Prostate gland (tissue), 2 donors: ENCODE measurements at regions not wholly inside any gene's neighbourhood (a gene's known extent, or its start where the extent isn't known, plus 50 kb on each side); places are given as distances from the start of the nearest gene placed in this dataset.

Source experiments
- POLR2A ChIP-seq: fragments of 450-650 bp; IDR thresholded peaks from one replicate; pipeline ENCODE4 v1.6.1; 2016; ENCODE audit warnings: antibody characterized with exemption, mild to moderate bottlenecking
- TF ChIP-seq, protein P1 (sequence below), 4 experiments: fragments of 200-600 bp in 2 of 4; fragments of 450-650 bp in 2 of 4; sonication (generic) in 2 of 4; IDR thresholded peaks; 1 replicate in 3 of 4; 2 replicates in 1 of 4; pipeline ENCODE4 v1.5.1; 2016 to 2019; ENCODE audit warnings: antibody characterized with exemption in 4 of 4, mild to moderate bottlenecking in 2 of 4, moderate library complexity in 2 of 4

DNA sequence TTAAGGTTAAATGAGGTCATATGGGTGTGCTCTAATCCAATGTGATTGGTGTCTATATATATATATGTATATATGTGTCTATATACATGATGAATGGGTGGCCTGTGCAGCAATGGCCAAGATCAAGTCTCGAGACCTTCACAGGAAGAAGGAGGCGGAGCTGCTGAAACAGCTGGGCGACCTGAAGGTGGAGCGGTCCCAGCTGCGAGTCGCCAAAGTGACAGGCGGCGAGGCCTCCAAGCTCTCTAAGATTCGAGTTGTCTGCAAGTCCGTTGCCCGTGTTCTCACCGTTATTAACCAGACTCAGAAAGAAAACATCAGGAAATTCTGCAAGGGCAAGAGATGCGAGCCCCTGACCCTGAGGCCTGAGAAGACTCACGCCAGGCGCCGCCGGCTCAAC is 109.8 kb downstream of the EFNB2 start:
- TF ChIP-seq, protein P1, sequence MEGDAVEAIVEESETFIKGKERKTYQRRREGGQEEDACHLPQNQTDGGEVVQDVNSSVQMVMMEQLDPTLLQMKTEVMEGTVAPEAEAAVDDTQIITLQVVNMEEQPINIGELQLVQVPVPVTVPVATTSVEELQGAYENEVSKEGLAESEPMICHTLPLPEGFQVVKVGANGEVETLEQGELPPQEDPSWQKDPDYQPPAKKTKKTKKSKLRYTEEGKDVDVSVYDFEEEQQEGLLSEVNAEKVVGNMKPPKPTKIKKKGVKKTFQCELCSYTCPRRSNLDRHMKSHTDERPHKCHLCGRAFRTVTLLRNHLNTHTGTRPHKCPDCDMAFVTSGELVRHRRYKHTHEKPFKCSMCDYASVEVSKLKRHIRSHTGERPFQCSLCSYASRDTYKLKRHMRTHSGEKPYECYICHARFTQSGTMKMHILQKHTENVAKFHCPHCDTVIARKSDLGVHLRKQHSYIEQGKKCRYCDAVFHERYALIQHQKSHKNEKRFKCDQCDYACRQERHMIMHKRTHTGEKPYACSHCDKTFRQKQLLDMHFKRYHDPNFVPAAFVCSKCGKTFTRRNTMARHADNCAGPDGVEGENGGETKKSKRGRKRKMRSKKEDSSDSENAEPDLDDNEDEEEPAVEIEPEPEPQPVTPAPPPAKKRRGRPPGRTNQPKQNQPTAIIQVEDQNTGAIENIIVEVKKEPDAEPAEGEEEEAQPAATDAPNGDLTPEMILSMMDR (IDR thresholded peaks at IDR 0.05), result no peak
- no peak for TF ChIP-seq POLR2A
